Esophagus muscularis mucosa (tissue), 4 donors: ENCODE measurements at regions not wholly inside any gene's neighbourhood (a gene's known extent, or its start where the extent isn't known, plus 50 kb on each side); places are given as distances from the start of the nearest gene placed in this dataset.

Experiments
- CTCF ChIP-seq, 3 experiments: fragments of 200-600 bp in 2 of 3; fragments of 450-650 bp in 1 of 3; sonication (generic) in 2 of 3; IDR thresholded peaks; one replicate each; pipeline ENCODE4 v1.5.1; 2017 to 2019; ENCODE audit warnings: antibody characterized with exemption in 3 of 3, mild to moderate bottlenecking in 2 of 3, moderate library complexity in 1 of 3
- EP300 ChIP-seq: sonication (generic); formaldehyde crosslinking; IDR thresholded peaks from one replicate; pipeline ENCODE4 v1.6.1; 2017; ENCODE audit warnings: antibody characterized with exemption
- POLR2A ChIP-seq: fragments of 450-650 bp; IDR thresholded peaks from one replicate; pipeline ENCODE4 v1.6.1; 2017; ENCODE audit warnings: antibody characterized with exemption, moderate library complexity, mild to moderate bottlenecking, low read depth
- POLR2AphosphoS5 ChIP-seq, 2 donors: sonication (generic); formaldehyde crosslinking; IDR thresholded peaks; one replicate each; pipeline ENCODE4 v1.6.1; 2017; ENCODE audit warnings: antibody characterized with exemption in 2 of 2

DNA sequence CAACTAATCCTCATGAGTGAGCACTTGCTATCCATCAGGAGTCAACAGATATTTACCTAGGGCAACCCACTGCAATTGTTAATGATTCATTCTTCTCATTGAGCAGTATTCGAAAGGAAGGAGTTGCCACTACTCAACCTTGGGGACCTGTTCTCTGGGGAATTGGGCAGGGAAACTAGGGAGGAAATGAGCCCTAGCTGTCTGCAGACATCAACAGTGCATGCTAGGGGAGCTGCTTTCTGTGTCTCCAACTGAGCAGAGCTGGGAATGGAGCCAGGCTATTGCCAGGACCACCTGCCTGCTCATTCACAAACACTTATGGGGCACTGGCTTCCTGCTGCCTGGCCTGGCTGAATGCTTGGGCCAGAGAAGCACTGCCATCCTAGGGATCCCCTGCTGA is 183.4 kb downstream of the TMEM38B start:
- TF ChIP-seq POLR2A (no peak), CTCF (IDR thresholded peaks at IDR 0.05) (no peak), EP300 (no peak), POLR2AphosphoS5 (IDR thresholded peaks at IDR 0.05) (no peak)
